Colonic mucosa (tissue), 4 donors: ENCODE measurements at regions not wholly inside any gene's neighbourhood (a gene's known extent, or its start where the extent isn't known, plus 50 kb on each side); places are given as distances from the start of the nearest gene placed in this dataset.

Source experiments
- DNase-seq: peaks from one replicate; pipeline ENCODE4 v3.0.0-alpha.2; 2020
- H3K27ac ChIP-seq: fragments of 200-600 bp; one replicate; pipeline ENCODE4 v1.8.0; 2021
- H3K27me3 ChIP-seq: fragments of 200-600 bp; one replicate; pipeline ENCODE4 v1.8.0; 2021
- H3K36me3 ChIP-seq: fragments of 200-600 bp; one replicate; pipeline ENCODE4 v1.8.0; 2021
- H3K4me1 ChIP-seq: fragments of 200-600 bp; one replicate; pipeline ENCODE4 v1.8.0; 2021; ENCODE audit warnings: mild to moderate bottlenecking
- H3K4me3 ChIP-seq: fragments of 200-600 bp; one replicate; pipeline ENCODE4 v1.8.0; 2021
- H3K9ac ChIP-seq, 2 donors: one replicate each; pipeline ENCODE4 v1.7.0; 2013; ENCODE audit warnings: control low read depth in 2 of 2, low read depth in 2 of 2, low read length in 2 of 2
- H3K9me3 ChIP-seq: fragments of 200-600 bp; one replicate; pipeline ENCODE4 v1.8.0; 2021
- intact Hi-C: fragments of 100-400 bp; cut with DNase I; formaldehyde crosslinking; loops from one replicate; pipeline ENCODE4 v1.14.1; 2022
- TF ChIP-seq, protein P1 (sequence below): fragments of 200-600 bp; IDR thresholded peaks from one replicate; pipeline ENCODE4 v1.8.0; 2022; ENCODE audit warnings: antibody characterized with exemption, mild to moderate bottlenecking
- donor health status: healthy.
- donor health status: DM: no; HTN: no; CAD: no.
- donor health status: DM: no; HTN: no; CAD: no.

DNA sequence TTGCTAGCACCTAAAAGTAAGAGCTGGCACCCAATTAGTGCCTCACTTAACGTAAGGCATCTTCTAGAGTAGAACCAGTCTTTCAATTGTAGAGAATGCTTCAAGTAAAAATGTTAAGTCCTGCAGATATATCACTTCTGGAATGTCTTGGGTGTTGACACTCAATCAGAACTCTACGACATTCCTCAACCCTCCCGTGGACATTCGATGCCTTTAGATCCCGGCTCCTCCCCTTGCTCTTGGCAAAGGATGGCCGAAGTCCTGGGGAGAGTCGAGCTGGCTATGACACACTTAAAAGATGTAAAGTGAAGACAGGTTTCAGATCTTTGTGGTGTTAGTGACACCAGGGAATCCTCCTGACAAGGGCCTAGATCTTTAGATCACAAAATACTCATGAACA lies 87.5 kb upstream of the ERCC6L2 start:
- Histone ChIP-seq H3K9ac (no peak overlapping the region), H3K27ac (no peak overlapping the region), H3K4me1 (no peaks in the 10 kb centered on the region), H3K36me3 (no peaks in the 10 kb centered on the region), H3K4me3 (no peak overlapping the region), H3K27me3 (no peaks in the 10 kb centered on the region), H3K9me3 (no peaks in the 10 kb centered on the region)
- intact Hi-C loops: no loop called here
- TF ChIP-seq, protein P1, sequence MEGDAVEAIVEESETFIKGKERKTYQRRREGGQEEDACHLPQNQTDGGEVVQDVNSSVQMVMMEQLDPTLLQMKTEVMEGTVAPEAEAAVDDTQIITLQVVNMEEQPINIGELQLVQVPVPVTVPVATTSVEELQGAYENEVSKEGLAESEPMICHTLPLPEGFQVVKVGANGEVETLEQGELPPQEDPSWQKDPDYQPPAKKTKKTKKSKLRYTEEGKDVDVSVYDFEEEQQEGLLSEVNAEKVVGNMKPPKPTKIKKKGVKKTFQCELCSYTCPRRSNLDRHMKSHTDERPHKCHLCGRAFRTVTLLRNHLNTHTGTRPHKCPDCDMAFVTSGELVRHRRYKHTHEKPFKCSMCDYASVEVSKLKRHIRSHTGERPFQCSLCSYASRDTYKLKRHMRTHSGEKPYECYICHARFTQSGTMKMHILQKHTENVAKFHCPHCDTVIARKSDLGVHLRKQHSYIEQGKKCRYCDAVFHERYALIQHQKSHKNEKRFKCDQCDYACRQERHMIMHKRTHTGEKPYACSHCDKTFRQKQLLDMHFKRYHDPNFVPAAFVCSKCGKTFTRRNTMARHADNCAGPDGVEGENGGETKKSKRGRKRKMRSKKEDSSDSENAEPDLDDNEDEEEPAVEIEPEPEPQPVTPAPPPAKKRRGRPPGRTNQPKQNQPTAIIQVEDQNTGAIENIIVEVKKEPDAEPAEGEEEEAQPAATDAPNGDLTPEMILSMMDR: no peak
- no peak for DNase-seq

DNA sequence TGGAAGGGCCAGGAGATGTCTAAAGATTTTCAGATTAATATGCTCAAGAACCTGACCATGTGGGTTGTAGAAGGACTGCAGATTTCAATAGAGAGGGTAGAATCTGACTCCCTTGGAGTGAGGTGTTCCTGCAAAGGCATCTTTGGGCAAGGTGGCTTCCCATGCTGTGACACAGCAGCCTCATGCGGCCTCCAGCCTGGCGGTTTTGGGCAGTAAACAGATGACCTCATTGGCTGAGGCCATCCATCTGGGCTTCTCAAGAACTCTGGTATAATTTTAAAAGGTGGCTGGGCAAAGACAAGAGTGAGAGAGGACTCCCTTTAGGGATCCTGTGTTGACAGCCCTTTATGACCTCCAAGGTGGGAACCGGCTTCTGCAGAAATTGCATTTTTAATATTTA lies 90.3 kb upstream of the ERCC6L2 start:
- Histone ChIP-seq H3K27ac (no peak overlapping the region), H3K9ac (no peak overlapping the region), H3K36me3 (no peaks in the 10 kb centered on the region), H3K4me3 (no peak overlapping the region), H3K9me3 (no peaks in the 10 kb centered on the region), H3K27me3 (no peaks in the 10 kb centered on the region), H3K4me1 (no peaks in the 10 kb centered on the region)
- TF ChIP-seq, protein P1: no peak
- intact Hi-C loops: no loop called here
- DNase-seq: no peak

GRCh38 chr9:95784318-95784717 lies 91.2 kb upstream of the ERCC6L2 start:
- no peak overlapping the region for H3K27ac ChIP-seq
- H3K9me3 ChIP-seq: no peaks in the 10 kb centered on the region
- no peaks in the 10 kb centered on the region for H3K36me3 ChIP-seq
- no peaks in the 10 kb centered on the region for H3K27me3 ChIP-seq
- no peaks in the 10 kb centered on the region for H3K4me1 ChIP-seq
- TF ChIP-seq, protein P1: no peak
- no peak overlapping the region for H3K4me3 ChIP-seq
- no peak overlapping the region for H3K9ac ChIP-seq
- no peak for DNase-seq
- intact Hi-C loops: no loop called here

- Histone ChIP-seq H3K4me3 (no peak overlapping the region), H3K36me3 (no peaks in the 10 kb centered on the region)
- TF ChIP-seq, protein P1: no peak
These were observed 92.0 kb upstream of the ERCC6L2 start for GRCh38 chr9:95783426-95783975.

DNA sequence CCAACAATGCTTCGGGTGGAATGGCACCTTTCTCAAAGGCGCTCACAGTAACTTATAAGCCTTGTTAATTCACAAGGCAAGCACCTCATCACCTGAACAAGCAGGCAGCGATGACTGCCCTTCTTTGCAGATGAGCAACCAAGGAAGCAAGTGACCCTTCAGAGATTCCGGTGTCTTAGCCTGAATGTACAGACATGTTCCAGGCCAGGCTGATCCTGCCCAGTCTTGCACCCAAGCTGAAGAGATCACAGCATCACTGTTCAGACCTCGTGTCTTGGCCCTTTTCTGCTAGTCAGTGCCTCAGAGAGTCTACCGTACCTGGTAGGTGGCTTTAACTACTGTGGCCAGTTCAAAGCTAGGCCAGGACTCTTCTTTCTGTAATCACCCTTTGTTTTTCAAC lies 94.7 kb upstream of the ERCC6L2 start:
- Histone ChIP-seq H3K9ac (no peak overlapping the region), H3K36me3 (no peaks in the 10 kb centered on the region), H3K27ac (no peak overlapping the region), H3K9me3 (no peaks in the 10 kb centered on the region), H3K4me3 (no peak overlapping the region), H3K4me1 (no peaks in the 10 kb centered on the region), H3K27me3 (no peaks in the 10 kb centered on the region)
- TF ChIP-seq, protein P1: no peak
- intact Hi-C loops: no loop called here
- DNase-seq: no peak

More at GRCh38 chr9:95783426-95783975, 92.0 kb upstream of the ERCC6L2 start:
- no peak overlapping the region for H3K9ac ChIP-seq
- no peak for DNase-seq
- intact Hi-C loops: no loop called here
- H3K4me1 ChIP-seq: no peaks in the 10 kb centered on the region
- no peaks in the 10 kb centered on the region for H3K27me3 ChIP-seq
- H3K27ac ChIP-seq: no peak overlapping the region
- H3K9me3 ChIP-seq: no peaks in the 10 kb centered on the region
